Type B pancreatic cell (in vitro differentiated cells): ENCODE measurements at regions not wholly inside any gene's neighbourhood (a gene's known extent, or its start where the extent isn't known, plus 50 kb on each side); places are given as distances from the start of the nearest gene placed in this dataset.

Experiments
- DNase-seq: peaks from one replicate; pipeline ENCODE4 v3.0.0; 2021; ENCODE audit warnings: mixed read lengths; ENCODE audit not compliant: unreplicated experiment; ENCODE audit errors: extremely low spot score
- H3K27ac Mint-ChIP-seq: 2 replicates; pipeline ENCODE4 v1.8.0; 2021; ENCODE audit warnings: mild to moderate bottlenecking, mixed read lengths
- H3K27me3 Mint-ChIP-seq: 2 replicates; pipeline ENCODE4 v1.8.0; 2021; ENCODE audit warnings: mixed read lengths
- H3K36me3 Mint-ChIP-seq: 2 replicates; pipeline ENCODE4 v1.8.0; 2021; ENCODE audit warnings: mixed read lengths
- H3K4me1 Mint-ChIP-seq: one replicate; pipeline ENCODE4 v1.8.0; 2021; ENCODE audit warnings: mixed read lengths; ENCODE audit not compliant: unreplicated experiment
- H3K4me3 Mint-ChIP-seq: 2 replicates; pipeline ENCODE4 v1.8.0; 2021; ENCODE audit warnings: mild to moderate bottlenecking, mixed read lengths
- H3K9me3 Mint-ChIP-seq: 2 replicates; pipeline ENCODE4 v1.8.0; 2021; ENCODE audit warnings: mixed read lengths
- TF ChIP-seq, protein P1 (sequence below): fragments of 200-600 bp; sonication (generic); conservative IDR thresholded peaks from 2 replicates; pipeline ENCODE4 v1.5.0; 2021; ENCODE audit warnings: antibody characterized with exemption, mild to moderate bottlenecking

DNA sequence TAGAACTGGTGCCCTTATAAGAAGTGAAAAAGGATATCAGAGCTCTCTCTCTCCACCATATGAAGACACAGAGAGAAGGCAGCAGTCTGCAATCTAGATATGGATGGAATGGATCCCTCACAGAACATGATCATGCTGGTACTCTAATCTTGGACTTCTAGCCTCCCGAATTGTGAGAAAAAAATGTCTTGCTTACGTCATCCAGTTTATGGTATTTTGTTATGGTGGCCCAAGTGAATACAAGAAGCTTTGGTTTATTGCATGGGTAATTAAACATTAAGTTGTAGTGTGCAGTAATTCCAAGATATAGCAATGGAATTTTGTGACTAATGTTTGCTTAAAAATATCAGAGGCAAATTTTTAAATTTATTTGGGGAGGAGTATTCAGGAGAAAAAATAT lies 1667.4 kb upstream of the SLC39A10 start:
- Mint-ChIP-seq H3K4me1 (no peaks in the 10 kb centered on the region), H3K27me3 (no peaks in the 10 kb centered on the region), H3K4me3 (no peak overlapping the region), H3K9me3 (no peaks in the 10 kb centered on the region), H3K27ac (no peak overlapping the region), H3K36me3 (no peaks in the 10 kb centered on the region)
- TF ChIP-seq, protein P1, sequence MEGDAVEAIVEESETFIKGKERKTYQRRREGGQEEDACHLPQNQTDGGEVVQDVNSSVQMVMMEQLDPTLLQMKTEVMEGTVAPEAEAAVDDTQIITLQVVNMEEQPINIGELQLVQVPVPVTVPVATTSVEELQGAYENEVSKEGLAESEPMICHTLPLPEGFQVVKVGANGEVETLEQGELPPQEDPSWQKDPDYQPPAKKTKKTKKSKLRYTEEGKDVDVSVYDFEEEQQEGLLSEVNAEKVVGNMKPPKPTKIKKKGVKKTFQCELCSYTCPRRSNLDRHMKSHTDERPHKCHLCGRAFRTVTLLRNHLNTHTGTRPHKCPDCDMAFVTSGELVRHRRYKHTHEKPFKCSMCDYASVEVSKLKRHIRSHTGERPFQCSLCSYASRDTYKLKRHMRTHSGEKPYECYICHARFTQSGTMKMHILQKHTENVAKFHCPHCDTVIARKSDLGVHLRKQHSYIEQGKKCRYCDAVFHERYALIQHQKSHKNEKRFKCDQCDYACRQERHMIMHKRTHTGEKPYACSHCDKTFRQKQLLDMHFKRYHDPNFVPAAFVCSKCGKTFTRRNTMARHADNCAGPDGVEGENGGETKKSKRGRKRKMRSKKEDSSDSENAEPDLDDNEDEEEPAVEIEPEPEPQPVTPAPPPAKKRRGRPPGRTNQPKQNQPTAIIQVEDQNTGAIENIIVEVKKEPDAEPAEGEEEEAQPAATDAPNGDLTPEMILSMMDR: no peak
- DNase-seq: no peak

DNA sequence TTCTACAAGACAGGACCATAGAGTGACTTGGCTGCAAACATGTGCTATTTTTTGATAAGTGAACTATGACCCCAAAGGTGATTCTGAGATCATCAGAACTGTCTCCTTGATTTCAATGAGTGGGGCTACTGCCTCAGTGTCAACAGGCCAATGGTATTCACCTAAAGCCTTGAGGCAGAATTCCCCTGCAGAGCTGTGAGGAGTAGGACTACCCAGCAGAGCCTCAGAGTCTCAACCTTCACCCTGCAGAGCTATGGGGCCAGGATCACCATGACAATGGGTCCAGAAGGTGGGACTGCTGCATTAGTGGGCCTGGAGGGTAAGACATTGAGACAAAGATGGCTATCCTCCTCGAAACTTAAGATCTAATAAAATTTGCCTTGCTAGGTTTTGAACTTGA lies 1668.2 kb upstream of the SLC39A10 start:
- H3K4me1 Mint-ChIP-seq: no peaks in the 10 kb centered on the region
- H3K4me3 Mint-ChIP-seq: no peak overlapping the region
- H3K27me3 Mint-ChIP-seq: no peaks in the 10 kb centered on the region
- H3K9me3 Mint-ChIP-seq: no peaks in the 10 kb centered on the region
- H3K36me3 Mint-ChIP-seq: no peaks in the 10 kb centered on the region
- TF ChIP-seq, protein P1: no peak
- no peak for DNase-seq
- no peak overlapping the region for H3K27ac Mint-ChIP-seq

DNA sequence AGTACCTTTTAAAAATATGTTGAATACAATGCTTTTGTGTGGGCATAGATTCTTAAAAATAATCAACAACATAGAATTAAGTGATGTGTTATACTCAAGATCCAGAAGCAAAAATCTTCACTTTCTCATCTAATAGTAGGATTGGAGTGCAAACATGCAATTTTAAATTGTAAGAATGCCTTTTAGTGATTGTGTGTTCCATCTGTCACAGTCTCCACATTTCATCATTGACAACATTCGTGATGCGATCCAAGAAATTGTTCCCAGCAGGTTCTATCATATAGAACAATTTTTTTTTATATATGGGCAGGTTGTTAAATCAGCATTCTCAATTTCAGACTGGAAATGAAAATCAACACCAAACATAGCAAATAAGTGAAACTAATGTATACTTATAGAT lies 1671.8 kb upstream of the SLC39A10 start:
- TF ChIP-seq, protein P1: no peak
- no peaks in the 10 kb centered on the region for H3K9me3 Mint-ChIP-seq
- no peak overlapping the region for H3K27ac Mint-ChIP-seq
- no peaks in the 10 kb centered on the region for H3K27me3 Mint-ChIP-seq
- no peak for DNase-seq
- no peaks in the 10 kb centered on the region for H3K4me1 Mint-ChIP-seq
- no peaks in the 10 kb centered on the region for H3K36me3 Mint-ChIP-seq
- H3K4me3 Mint-ChIP-seq: no peak overlapping the region

DNA sequence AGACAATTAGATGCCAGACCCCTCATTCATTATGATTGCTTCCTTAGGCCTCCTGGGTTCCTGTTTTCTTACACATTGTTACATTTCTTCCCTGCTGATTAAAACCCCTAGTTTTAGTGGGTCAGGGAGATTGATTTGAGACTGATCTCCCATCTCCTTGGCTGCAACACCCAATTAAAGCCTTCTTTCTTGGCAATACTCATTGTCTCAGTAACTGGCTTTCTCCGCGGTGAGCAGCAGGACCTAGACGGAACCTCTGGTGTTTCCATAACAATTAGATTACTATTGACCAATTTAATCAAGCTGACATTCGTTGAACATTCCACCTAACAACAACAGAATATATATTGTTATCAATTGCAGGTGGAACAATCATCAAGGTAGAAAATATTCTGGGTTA lies 1676.4 kb upstream of the SLC39A10 start:
- no peaks in the 10 kb centered on the region for H3K9me3 Mint-ChIP-seq
- TF ChIP-seq, protein P1: no peak
- no peak overlapping the region for H3K27ac Mint-ChIP-seq
- no peaks in the 10 kb centered on the region for H3K27me3 Mint-ChIP-seq
- no peaks in the 10 kb centered on the region for H3K4me1 Mint-ChIP-seq
- DNase-seq: no peak
- no peaks in the 10 kb centered on the region for H3K36me3 Mint-ChIP-seq
- H3K4me3 Mint-ChIP-seq: no peak overlapping the region

DNA sequence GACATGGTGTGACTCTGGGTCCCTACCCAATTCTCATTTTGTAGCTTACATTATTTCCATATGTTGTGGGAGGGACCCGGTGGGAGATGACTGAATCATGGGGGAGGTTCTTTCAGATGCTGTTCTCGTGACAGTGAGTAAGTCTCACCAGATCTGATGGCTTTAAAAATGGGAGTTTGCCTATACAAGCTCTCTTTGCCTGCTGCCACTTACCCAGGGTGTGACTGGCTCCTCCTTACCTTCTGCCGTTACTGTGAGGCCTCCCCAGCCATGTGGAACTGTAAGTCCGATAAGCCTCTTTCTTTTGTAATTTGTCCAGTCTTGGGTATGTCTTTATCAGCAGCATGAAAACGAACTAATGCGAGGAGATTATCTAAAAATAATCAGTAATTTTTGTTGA lies 1683.2 kb upstream of the SLC39A10 start:
- Mint-ChIP-seq H3K36me3 (no peaks in the 10 kb centered on the region), H3K9me3 (no peaks in the 10 kb centered on the region), H3K4me1 (no peaks in the 10 kb centered on the region), H3K4me3 (no peak overlapping the region), H3K27me3 (no peaks in the 10 kb centered on the region), H3K27ac (no peak overlapping the region)
- TF ChIP-seq, protein P1: no peak
- DNase-seq: no peak

DNA sequence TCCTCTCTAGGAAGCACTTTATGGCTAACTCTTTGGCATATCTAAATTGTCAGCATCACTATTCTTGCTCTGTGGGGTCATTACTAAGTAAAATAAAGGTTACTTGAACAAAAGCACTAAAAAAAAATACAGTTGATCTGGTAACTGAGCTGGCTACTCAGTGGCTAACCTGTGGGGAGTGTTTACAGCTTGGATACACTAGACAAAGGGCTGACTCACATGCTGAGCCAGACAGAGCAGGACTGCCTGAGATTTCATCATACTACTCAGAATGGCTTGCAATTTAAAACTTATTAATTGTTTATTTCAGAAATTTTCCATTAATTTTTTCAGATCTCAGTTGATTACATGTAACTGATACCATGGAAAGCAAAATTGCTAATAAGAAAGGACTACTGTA lies 1690.4 kb upstream of the SLC39A10 start:
- Mint-ChIP-seq H3K4me3 (no peak overlapping the region), H3K9me3 (no peaks in the 10 kb centered on the region), H3K36me3 (no peaks in the 10 kb centered on the region), H3K27ac (peak overlapping the region; percentile 29), H3K27me3 (no peaks in the 10 kb centered on the region), H3K4me1 (peaks cover 4% of the 10 kb centered on the region)
- no peak for DNase-seq
- TF ChIP-seq, protein P1: no peak
